Lower lobe of right lung (tissue), 2 donors: ENCODE measurements at regions not wholly inside any gene's neighbourhood (a gene's known extent, or its start where the extent isn't known, plus 50 kb on each side); places are given as distances from the start of the nearest gene placed in this dataset.
"Not testable (repeated sequence)": the region's sequence is repeated elsewhere in the genome, so short reads cannot be mapped to it uniquely, and the experiment has no call there.

Experiments used
- ATAC-seq, 2 donors: fragments of 200-7000 bp; cut with Tn5 transposase; one replicate each; pipeline ENCODE4 v1.9.1; 2020 to 2022; ENCODE audit warnings: mild to moderate bottlenecking in 2 of 2, moderate library complexity in 2 of 2
- DNase-seq: peaks from one replicate; pipeline ENCODE4 v3.0.0-alpha.2; 2020
- H3K27ac ChIP-seq: fragments of 200-600 bp; one replicate; pipeline ENCODE4 v1.8.0; 2022
- H3K27me3 ChIP-seq: fragments of 200-600 bp; one replicate; pipeline ENCODE4 v1.8.0; 2022; ENCODE audit warnings: low read depth
- H3K36me3 ChIP-seq: fragments of 200-600 bp; one replicate; pipeline ENCODE4 v1.8.0; 2022; ENCODE audit warnings: mild to moderate bottlenecking
- H3K4me1 ChIP-seq: fragments of 200-600 bp; one replicate; pipeline ENCODE4 v1.8.0; 2022
- H3K4me3 ChIP-seq: fragments of 200-600 bp; one replicate; pipeline ENCODE4 v1.8.0; 2022; ENCODE audit warnings: mild to moderate bottlenecking
- H3K9me3 ChIP-seq: fragments of 200-600 bp; one replicate; pipeline ENCODE4 v1.8.0; 2022
- intact Hi-C: fragments of 100-400 bp; cut with DNase I; formaldehyde crosslinking; loops from one replicate; pipeline ENCODE4 v1.11.0; 2022
- donor health status: DM: no; HTN: yes; CAD: no; lungs with severe emphysema.

DNA sequence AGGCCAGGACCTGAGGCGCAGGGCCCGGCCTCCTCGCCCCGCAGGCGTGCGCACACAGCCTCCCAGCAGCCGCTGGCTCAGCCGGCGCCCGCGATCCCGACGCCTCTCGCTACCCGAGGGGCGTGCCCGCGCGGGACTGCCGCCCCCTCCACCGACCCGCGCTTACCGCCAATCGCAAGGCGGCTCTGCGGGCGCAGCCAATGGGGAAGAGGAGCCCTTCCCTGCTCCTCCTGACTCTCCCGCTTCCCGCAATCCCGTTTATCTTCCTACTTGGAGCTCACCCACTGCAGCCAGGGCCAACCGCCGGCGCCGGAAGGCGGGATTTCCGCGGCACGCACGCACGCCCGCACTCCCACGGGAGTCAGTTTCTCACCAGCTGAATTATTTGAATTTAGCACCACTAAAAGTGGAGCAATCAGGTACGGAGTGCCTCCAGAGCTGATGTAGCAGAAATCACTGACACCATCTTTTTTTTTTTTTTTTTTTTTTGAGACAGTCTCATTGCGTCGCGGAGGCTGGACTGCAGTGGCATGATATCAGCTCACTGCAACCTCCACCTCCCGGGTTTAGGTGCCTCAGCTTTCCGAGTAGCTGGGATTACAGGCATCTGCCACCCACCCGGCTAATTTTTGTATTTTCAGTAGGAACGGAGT lies 64.9 kb upstream of the TP53TG3C start:
- H3K4me1 ChIP-seq, DNase-seq, H3K4me3 ChIP-seq, H3K36me3 ChIP-seq, H3K9me3 ChIP-seq, H3K27ac ChIP-seq, H3K27me3 ChIP-seq, intact Hi-C loops: not testable (repeated sequence)
- ATAC-seq = peak; percentile 29 to 38
